ENCODE measurements at regions not wholly inside any gene's neighbourhood (a gene's known extent, or its start where the extent isn't known, plus 50 kb on each side); places are given as distances from the start of the nearest gene placed in this dataset.

DNA sequence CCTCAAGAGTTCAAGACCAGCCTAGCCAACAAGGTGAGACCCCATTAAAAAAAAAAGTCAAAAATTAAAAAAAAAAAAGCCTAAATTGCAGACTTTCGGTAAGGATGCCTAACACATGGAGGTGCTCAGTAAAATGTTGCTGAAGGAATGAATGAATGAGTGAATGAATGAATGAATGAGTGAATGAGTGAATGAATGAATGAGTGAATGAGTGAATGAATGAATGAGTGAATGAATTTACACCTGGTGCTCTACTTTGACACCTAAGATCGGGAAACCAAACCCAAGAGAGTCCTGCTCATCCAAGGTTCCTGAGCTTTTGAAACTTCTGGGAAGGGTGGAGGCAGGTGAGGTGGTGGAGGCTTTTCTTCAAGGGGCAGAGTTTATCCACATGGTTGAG lies 112.2 kb upstream of the LHX1 start:
- Histone ChIP-seq H2AFZ (ENCODE audit: insufficient read depth, low read depth, low read length, poor library complexity, severe bottlenecking) (no peak overlapping the region), H3K9ac (ENCODE audit: insufficient read depth, low read length, poor library complexity, severe bottlenecking) (no peak overlapping the region), H3K36me3 (replicated peaks in 1 of 2; ENCODE audit: control insufficient read depth in 1 of 2, insufficient read depth in 2 of 2, low read length in 2 of 2) (no peaks in the 10 kb centered on the region), H3K4me3 (replicated peaks in 1 of 3; ENCODE audit: low read depth in 2 of 3, low read length in 3 of 3) (no peak overlapping the region), H3K4me2 (replicated peaks; ENCODE audit: extremely low read depth, low read length, poor library complexity, severe bottlenecking) (no peak overlapping the region), H3K9me3 (replicated peaks in 1 of 2; ENCODE audit: control insufficient read depth in 1 of 2, insufficient read depth in 1 of 2, low read length in 2 of 2) (no peaks in the 10 kb centered on the region), H4K20me1 (ENCODE audit: insufficient read depth, low read length) (no peaks in the 10 kb centered on the region), H3K27me3 (ENCODE audit: control insufficient read depth in 2 of 2, insufficient read depth in 2 of 2, low read length in 2 of 2) (peaks cover 0 to 8% of the 10 kb centered on the region in 2 donors), H3K27ac (ENCODE audit: low read depth in 1 of 2, low read length in 2 of 2) (no peak overlapping the region), H3K79me2 (ENCODE audit: insufficient read depth, low read length) (no peaks in the 10 kb centered on the region), H3K4me1 (ENCODE audit: control insufficient read depth in 1 of 2, insufficient read depth in 2 of 2, low read length in 2 of 2) (no peaks in the 10 kb centered on the region)
- Mint-ChIP-seq H3K36me3 (no peaks in the 10 kb centered on the region), H3K9me3 (peaks cover 0 to 2% (median 0%) of the 10 kb centered on the region in 7 donors), H3K27me3 (ENCODE audit: low read depth in 3 of 3) (peaks cover 27 to 43% (median 35%) of the 10 kb centered on the region in 3 donors), H3K4me3 (peak overlapping the region in 1 of 2 donors; percentile 46), H3K4me1 (no peaks in the 10 kb centered on the region), H3K27ac (peak overlapping the region in 1 of 7 donors; percentile 9)
- WGBS (ENCODE audit: insufficient coverage): 100% methylated on average over 2 of the region's 2 CpGs
- TF ChIP-seq, protein P1, sequence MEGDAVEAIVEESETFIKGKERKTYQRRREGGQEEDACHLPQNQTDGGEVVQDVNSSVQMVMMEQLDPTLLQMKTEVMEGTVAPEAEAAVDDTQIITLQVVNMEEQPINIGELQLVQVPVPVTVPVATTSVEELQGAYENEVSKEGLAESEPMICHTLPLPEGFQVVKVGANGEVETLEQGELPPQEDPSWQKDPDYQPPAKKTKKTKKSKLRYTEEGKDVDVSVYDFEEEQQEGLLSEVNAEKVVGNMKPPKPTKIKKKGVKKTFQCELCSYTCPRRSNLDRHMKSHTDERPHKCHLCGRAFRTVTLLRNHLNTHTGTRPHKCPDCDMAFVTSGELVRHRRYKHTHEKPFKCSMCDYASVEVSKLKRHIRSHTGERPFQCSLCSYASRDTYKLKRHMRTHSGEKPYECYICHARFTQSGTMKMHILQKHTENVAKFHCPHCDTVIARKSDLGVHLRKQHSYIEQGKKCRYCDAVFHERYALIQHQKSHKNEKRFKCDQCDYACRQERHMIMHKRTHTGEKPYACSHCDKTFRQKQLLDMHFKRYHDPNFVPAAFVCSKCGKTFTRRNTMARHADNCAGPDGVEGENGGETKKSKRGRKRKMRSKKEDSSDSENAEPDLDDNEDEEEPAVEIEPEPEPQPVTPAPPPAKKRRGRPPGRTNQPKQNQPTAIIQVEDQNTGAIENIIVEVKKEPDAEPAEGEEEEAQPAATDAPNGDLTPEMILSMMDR (IDR thresholded peaks at IDR 0.05): no peak
- intact Hi-C loops (cut with micrococcal nuclease): no loop called here
- no peak for DNase-seq

DNA sequence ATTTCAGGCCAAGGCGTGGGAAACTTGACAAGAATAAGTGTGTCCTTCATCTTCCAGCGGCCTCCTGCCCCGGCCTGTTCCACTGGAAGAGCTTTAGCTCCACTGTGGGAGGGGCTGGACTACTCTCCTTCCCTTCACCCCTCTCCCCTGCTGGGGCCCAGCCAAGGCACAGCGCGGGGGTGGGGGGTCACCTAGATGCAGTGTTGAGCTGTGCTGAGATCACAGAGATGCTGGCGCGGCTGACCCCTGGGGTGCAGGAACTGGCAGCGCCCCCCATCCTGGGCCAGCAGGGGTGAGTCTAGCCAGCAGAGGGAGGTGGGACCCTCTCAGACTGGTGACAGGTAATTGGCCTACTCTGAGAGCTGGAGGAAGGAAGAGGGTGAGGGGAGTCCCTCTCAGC lies 111.8 kb upstream of the LHX1 start:
- Histone ChIP-seq H3K9ac (ENCODE audit: insufficient read depth, low read length, poor library complexity, severe bottlenecking) (no peak overlapping the region), H4K20me1 (ENCODE audit: insufficient read depth, low read length) (no peaks in the 10 kb centered on the region), H3K27ac (ENCODE audit: low read depth in 1 of 2, low read length in 2 of 2) (no peak overlapping the region), H3K4me3 (replicated peaks in 1 of 3; ENCODE audit: low read depth in 2 of 3, low read length in 3 of 3) (no peak overlapping the region), H3K27me3 (ENCODE audit: control insufficient read depth in 2 of 2, insufficient read depth in 2 of 2, low read length in 2 of 2) (peaks cover 0 to 8% of the 10 kb centered on the region in 2 donors), H3K36me3 (replicated peaks in 1 of 2; ENCODE audit: control insufficient read depth in 1 of 2, insufficient read depth in 2 of 2, low read length in 2 of 2) (no peaks in the 10 kb centered on the region), H3K9me3 (replicated peaks in 1 of 2; ENCODE audit: control insufficient read depth in 1 of 2, insufficient read depth in 1 of 2, low read length in 2 of 2) (no peaks in the 10 kb centered on the region), H3K4me2 (replicated peaks; ENCODE audit: extremely low read depth, low read length, poor library complexity, severe bottlenecking) (no peak overlapping the region), H2AFZ (ENCODE audit: insufficient read depth, low read depth, low read length, poor library complexity, severe bottlenecking) (no peak overlapping the region), H3K4me1 (ENCODE audit: control insufficient read depth in 1 of 2, insufficient read depth in 2 of 2, low read length in 2 of 2) (no peaks in the 10 kb centered on the region), H3K79me2 (ENCODE audit: insufficient read depth, low read length) (no peaks in the 10 kb centered on the region)
- 88% methylated on average over 3 of the region's 8 CpGs for WGBS (ENCODE audit: insufficient coverage)
- Mint-ChIP-seq H3K27ac (no peak overlapping the region), H3K27me3 (ENCODE audit: low read depth in 3 of 3) (peaks cover 27 to 43% (median 35%) of the 10 kb centered on the region in 3 donors), H3K4me3 (no peak overlapping the region), H3K4me1 (no peaks in the 10 kb centered on the region), H3K36me3 (no peaks in the 10 kb centered on the region), H3K9me3 (peaks cover 0 to 2% (median 0%) of the 10 kb centered on the region in 7 donors)
- no peak for DNase-seq
- TF ChIP-seq, protein P1 (IDR thresholded peaks at IDR 0.05): no peak
- intact Hi-C loops (cut with micrococcal nuclease): no loop called here
